ENCODE measurements at regions not wholly inside any gene's neighbourhood (a gene's known extent, or its start where the extent isn't known, plus 50 kb on each side); places are given as distances from the start of the nearest gene placed in this dataset.

DNA sequence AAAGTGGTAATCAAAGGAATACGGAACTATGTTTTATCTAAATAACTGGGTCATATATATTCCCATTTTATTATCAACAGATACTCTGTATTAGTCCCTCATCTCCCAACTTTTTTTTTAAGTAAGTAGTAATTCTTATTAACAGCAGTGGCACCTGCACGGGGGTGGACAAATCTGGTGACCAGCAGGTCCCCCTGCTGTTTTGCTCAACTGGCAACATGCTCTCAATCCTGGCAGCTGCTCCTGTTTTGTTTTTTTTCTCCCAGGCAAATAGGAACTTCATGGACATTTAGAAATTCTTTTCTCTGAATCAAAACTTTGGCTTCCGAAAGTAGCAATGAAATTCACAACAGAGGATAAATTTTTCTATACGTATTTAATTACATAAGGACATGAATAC, 193.5 kb downstream of the SS18 start:
- no peak overlapping the region for H3K27ac ChIP-seq
- TF ChIP-seq, protein P1, sequence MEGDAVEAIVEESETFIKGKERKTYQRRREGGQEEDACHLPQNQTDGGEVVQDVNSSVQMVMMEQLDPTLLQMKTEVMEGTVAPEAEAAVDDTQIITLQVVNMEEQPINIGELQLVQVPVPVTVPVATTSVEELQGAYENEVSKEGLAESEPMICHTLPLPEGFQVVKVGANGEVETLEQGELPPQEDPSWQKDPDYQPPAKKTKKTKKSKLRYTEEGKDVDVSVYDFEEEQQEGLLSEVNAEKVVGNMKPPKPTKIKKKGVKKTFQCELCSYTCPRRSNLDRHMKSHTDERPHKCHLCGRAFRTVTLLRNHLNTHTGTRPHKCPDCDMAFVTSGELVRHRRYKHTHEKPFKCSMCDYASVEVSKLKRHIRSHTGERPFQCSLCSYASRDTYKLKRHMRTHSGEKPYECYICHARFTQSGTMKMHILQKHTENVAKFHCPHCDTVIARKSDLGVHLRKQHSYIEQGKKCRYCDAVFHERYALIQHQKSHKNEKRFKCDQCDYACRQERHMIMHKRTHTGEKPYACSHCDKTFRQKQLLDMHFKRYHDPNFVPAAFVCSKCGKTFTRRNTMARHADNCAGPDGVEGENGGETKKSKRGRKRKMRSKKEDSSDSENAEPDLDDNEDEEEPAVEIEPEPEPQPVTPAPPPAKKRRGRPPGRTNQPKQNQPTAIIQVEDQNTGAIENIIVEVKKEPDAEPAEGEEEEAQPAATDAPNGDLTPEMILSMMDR (conservative IDR thresholded peaks at IDR 0.05), result no peak
- no peak for TF ChIP-seq ZFX (IDR thresholded peaks at IDR 0.05)

DNA sequence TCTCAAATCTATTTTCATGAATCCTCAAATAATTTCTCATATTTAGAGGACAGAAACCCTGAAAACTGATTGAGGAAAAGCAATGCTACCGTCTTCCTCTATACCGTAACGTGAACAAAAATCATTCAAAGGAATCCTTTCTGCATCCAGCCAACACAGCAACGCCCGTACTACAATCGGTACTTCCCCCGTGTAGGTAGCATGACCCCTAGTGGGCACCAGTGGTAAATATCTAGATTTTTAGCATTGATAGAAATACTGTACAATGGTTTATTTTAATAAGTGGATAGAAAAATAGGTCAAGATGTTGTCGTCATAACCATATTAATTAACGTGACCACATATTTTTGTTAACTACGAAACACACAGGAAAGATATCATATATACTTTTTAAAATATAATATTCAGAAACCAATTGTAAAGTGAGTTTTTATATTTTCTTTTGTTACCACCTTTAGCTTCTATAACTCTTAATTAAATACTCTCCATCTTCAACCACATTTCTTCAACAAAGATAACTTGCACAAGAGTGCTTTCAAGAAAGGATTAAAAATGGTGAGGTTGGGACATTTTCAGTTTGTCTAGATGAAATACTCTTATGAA, 194.1 kb downstream of the SS18 start:
- H3K27ac ChIP-seq, result no peak overlapping the region
- TF ChIP-seq ZFX (IDR thresholded peaks at IDR 0.05), result no peak
- TF ChIP-seq, protein P1 (conservative IDR thresholded peaks at IDR 0.05), result peak; percentile 87

DNA sequence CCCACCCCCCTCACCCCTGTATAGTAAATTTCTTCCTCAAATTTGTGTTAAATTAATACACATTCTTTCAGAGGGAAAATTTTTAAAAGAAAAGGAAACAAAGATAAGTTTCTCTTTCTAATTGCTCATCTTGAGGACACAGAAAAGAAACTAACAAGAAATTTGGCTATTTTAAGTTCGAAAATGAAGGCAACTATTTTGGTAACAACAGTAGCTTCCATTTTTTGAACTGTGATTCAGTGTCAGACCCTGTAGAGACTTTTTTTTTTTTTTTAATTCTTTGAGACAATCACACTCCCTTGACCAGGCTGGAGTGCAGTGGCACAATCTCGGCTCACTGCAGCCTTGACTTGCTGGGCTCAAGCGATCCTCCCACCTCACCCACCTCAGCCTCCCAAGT, 194.9 kb downstream of the SS18 start:
- H3K27ac ChIP-seq, result no peak overlapping the region
- TF ChIP-seq, protein P1 (conservative IDR thresholded peaks at IDR 0.05), result no peak
- no peak for TF ChIP-seq ZFX (IDR thresholded peaks at IDR 0.05)

DNA sequence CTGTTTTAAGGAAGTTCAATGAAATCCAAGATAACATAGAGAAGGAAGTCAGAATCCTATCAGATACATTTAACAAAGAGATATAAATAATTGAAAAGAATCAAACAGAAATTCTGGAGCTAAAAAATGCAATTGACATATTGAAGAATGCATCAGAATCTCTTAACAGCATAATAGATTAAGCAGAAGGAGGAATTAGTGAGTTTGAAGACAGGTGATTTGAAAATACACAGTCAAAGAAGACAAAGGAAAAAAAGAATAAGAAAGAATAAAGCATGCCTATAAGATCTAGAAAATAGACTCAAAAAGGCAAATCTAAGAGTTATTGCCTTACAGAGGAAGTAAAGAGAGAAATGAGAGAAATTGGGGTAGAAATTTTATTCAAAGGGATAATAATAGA, 204.1 kb downstream of the SS18 start:
- TF ChIP-seq, protein P1 (conservative IDR thresholded peaks at IDR 0.05), result no peak
- no peak for TF ChIP-seq ZFX (IDR thresholded peaks at IDR 0.05)
- no peak overlapping the region for H3K27ac ChIP-seq

DNA sequence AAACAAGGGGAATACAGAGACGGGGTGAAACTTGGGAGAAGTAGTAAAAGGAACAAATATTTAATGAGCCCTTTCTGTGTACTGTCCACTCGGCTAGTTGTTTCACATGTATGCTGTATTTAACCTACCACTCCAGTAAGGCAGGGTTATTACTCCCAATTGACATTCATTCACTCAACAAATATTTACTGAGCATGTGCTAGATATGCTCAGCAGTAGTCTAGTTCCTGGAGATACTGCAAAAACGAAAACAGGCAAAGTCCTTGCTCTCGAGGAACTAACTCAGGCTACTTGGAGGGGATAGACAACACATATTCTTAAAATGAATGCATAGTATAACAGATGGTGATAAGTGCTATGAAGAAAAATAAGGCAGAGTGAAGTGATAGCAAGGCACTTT, 207.3 kb downstream of the SS18 start:
- no peak overlapping the region for H3K27ac ChIP-seq
- no peak for TF ChIP-seq ZFX (IDR thresholded peaks at IDR 0.05)
- TF ChIP-seq, protein P1 (conservative IDR thresholded peaks at IDR 0.05), result no peak

DNA sequence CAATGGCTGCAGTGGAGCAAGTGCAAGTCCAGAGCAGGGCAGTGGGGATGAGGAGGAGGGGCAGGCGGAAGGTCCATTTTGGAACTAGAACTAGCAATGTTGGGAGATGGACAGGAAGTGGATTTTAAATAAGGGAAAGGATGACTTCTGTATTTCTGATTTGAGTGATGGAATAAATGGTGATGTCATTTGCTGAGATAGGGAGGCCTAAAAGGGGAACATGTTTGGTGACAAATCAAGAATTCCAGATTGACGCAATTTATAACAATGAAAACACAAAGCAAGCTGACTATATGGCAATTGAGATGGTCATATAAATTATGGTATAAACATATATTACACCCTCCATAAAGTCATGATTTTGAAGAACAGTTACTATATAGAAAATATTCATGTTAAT, 209.3 kb downstream of the SS18 start:
- H3K27ac ChIP-seq, result no peak overlapping the region
- TF ChIP-seq ZFX (IDR thresholded peaks at IDR 0.05), result no peak
- TF ChIP-seq, protein P1 (conservative IDR thresholded peaks at IDR 0.05), result no peak

DNA sequence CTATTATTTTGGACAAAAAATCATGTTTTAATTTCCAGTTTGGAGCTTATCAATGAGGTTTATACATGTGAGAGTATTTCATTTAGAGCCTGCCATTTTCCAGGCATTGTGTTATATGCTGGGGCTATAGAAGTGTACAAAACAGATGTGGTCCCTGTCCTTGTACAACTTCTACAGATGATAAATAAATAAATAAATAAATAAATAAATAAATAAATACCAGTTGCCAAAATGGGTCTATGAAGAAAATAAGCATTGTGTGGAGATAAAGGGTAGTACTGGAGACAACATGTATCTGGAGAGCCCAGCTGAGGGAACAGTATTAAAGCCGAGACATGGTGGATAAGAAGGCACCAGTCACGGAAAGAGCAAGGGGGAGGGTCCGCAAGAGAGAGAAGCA, 210.0 kb downstream of the SS18 start:
- H3K27ac ChIP-seq, result no peak overlapping the region

More for the DNA sequence above, 210.0 kb downstream of the SS18 start:
- TF ChIP-seq, protein P1 (conservative IDR thresholded peaks at IDR 0.05), result no peak
- TF ChIP-seq ZFX (IDR thresholded peaks at IDR 0.05), result no peak
